ENCODE measurements at regions not wholly inside any gene's neighbourhood (a gene's known extent, or its start where the extent isn't known, plus 50 kb on each side); places are given as distances from the start of the nearest gene placed in this dataset.

GRCh38 chr2:136222862-136223261 is 104.9 kb upstream of the CXCR4 start:
- H2BK12ac ChIP-seq (ENCODE audit: insufficient read length, low read depth, low read length), result no peak overlapping the region
- no peak overlapping the region for H4K8ac ChIP-seq (replicated peaks; ENCODE audit: insufficient read length, low read depth, low read length)
- no peak overlapping the region for H3K27ac Mint-ChIP-seq
- no peak overlapping the region for H3K56ac ChIP-seq (ENCODE audit: insufficient read length, low read depth, low read length)
- no peaks in the 10 kb centered on the region; the same call in 1 of the 2 replicates for H3K27me3 Mint-ChIP-seq (ENCODE audit: low read depth)
- H3K23me2 ChIP-seq (ENCODE audit: insufficient read length, low read depth, low read length, poor library complexity, severe bottlenecking), result no peaks in the 10 kb centered on the region
- H3K27me3 ChIP-seq (ENCODE audit: insufficient read depth, low read length), result no peaks in the 10 kb centered on the region
- no peak overlapping the region for H2AFZ ChIP-seq (ENCODE audit: low read length)
- no peak overlapping the region for H4K91ac ChIP-seq (ENCODE audit: insufficient read length, low read depth, low read length)
- no peaks in the 10 kb centered on the region for H3K79me2 ChIP-seq (ENCODE audit: insufficient read depth, low read length)
- no peak overlapping the region for H2BK15ac ChIP-seq (ENCODE audit: low read depth, low read length)
- H3K4me1 ChIP-seq (ENCODE audit: insufficient read depth, low read length), result peaks cover 9% of the 10 kb centered on the region; the same call in 1 of the 2 replicates
- no peak overlapping the region for H2BK120ac ChIP-seq (ENCODE audit: low read depth, low read length, poor library complexity, severe bottlenecking)
- H3K79me1 ChIP-seq (ENCODE audit: insufficient read depth, low read depth, low read length, poor library complexity, severe bottlenecking), result no peaks in the 10 kb centered on the region
- no peaks in the 10 kb centered on the region for H4K20me1 ChIP-seq (ENCODE audit: control insufficient read depth, insufficient read depth, insufficient read length)
- H3K4me2 ChIP-seq (ENCODE audit: insufficient read depth, insufficient read length, low read length), result no peak overlapping the region
- H3K27ac ChIP-seq (ENCODE audit: insufficient read length, low read depth, low read length), result no peak overlapping the region
- no peak overlapping the region for H4K5ac ChIP-seq (ENCODE audit: insufficient read length, low read depth, low read length)
- H3T11ph ChIP-seq (ENCODE audit: low read length), result no peak overlapping the region
- peaks cover 5 to 13% of the 10 kb centered on the region in 2 experiments for H3K4me1 Mint-ChIP-seq
- H3K9ac ChIP-seq (ENCODE audit: extremely low read depth, insufficient read length, low read length), result no peak overlapping the region
- no peak overlapping the region for H2BK20ac ChIP-seq (ENCODE audit: low read depth, low read length, poor library complexity, severe bottlenecking)
- H3K14ac ChIP-seq (ENCODE audit: insufficient read depth, low read length), result no peak overlapping the region
- no peak for DNase-seq
- H3K23ac ChIP-seq (ENCODE audit: insufficient read length, low read depth, low read length), result no peak overlapping the region
- no peak for TF ChIP-seq CTCF (conservative IDR thresholded peaks at IDR 0.05)
- no peak overlapping the region for H3K18ac ChIP-seq (ENCODE audit: insufficient read length, low read depth, low read length)
- no peak overlapping the region for H2AK5ac ChIP-seq (ENCODE audit: insufficient read length, low read length)
- H3K4ac ChIP-seq (ENCODE audit: low read depth, low read length), result no peak overlapping the region
- H3K36me3 Mint-ChIP-seq (ENCODE audit: insufficient read depth in 1 of 3, low read depth in 3 of 3), result no peaks in the 10 kb centered on the region
- no peak overlapping the region for H3K4me3 Mint-ChIP-seq
- no peaks in the 10 kb centered on the region for H3K9me3 Mint-ChIP-seq
- no peaks in the 10 kb centered on the region for H3K9me3 ChIP-seq (ENCODE audit: control insufficient read depth, low read depth, low read length)
- H2BK5ac ChIP-seq (ENCODE audit: insufficient read length, low read length), result no peak overlapping the region
- WGBS (ENCODE audit: extremely low coverage, insufficient read length, low lambda C conversion rate), result no CpG with 5 or more reads among the region's 5 CpGs
